Stimulated activated effector memory CD8-positive, alpha-beta T cell treated with anti-CD3 and anti-CD28 coated beads, Interleukin-12 subunit alpha, Interleukin-12 subunit beta, amount 100 ng/mL, for 72 hours (primary cell): ENCODE measurements at regions not wholly inside any gene's neighbourhood (a gene's known extent, or its start where the extent isn't known, plus 50 kb on each side); places are given as distances from the start of the nearest gene placed in this dataset.

Experiments used
- ATAC-seq: fragments of 150-1000 bp; cut with Tn5 transposase; 2 replicates; pipeline ENCODE4 v1.10.0; 2021
- DNase-seq, 2 donors: peaks; one replicate each; pipeline ENCODE4 v3.0.0; 2021 to 2022; ENCODE audit warnings: low spot score in 2 of 2
- H3K27ac Mint-ChIP-seq: one replicate; pipeline ENCODE4 v1.8.0; 2022; ENCODE audit warnings: mild to moderate bottlenecking, mixed read lengths
- H3K36me3 Mint-ChIP-seq: one replicate; pipeline ENCODE4 v1.8.0; 2022; ENCODE audit warnings: mild to moderate bottlenecking, mixed read lengths
- H3K4me1 Mint-ChIP-seq: one replicate; pipeline ENCODE4 v1.8.0; 2022; ENCODE audit warnings: mixed read lengths
- H3K4me3 Mint-ChIP-seq: one replicate; pipeline ENCODE4 v1.8.0; 2022; ENCODE audit warnings: mild to moderate bottlenecking, mixed read lengths
- H3K9me3 Mint-ChIP-seq: one replicate; pipeline ENCODE4 v1.8.0; 2022; ENCODE audit warnings: mixed read lengths

DNA sequence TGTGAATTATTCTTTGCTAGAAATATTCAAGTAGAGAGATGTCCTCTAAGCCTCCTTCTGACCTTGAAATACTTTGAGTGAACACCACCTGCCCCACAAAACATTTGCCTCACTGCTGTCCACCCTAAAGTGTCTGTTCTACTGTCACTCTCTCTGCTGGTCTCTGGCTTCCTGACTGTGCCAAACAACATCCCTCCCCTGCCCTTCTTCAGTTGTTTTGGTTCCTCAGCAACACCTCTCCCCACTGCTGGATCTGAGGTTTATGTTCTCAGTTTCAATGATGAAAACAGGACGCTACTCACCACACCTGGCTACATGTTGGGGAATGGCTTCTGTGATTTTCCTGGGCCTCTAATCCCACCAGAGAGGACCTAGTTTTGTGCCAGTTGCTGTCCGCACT is 456.9 kb downstream of the BCOR start:
- no peaks in the 10 kb centered on the region for H3K36me3 Mint-ChIP-seq
- no peaks in the 10 kb centered on the region for H3K9me3 Mint-ChIP-seq
- H3K4me3 Mint-ChIP-seq, result no peak overlapping the region
- DNase-seq (no peak), ATAC-seq (no peak)
- H3K4me1 Mint-ChIP-seq, result no peaks in the 10 kb centered on the region
- no peak overlapping the region for H3K27ac Mint-ChIP-seq

DNA sequence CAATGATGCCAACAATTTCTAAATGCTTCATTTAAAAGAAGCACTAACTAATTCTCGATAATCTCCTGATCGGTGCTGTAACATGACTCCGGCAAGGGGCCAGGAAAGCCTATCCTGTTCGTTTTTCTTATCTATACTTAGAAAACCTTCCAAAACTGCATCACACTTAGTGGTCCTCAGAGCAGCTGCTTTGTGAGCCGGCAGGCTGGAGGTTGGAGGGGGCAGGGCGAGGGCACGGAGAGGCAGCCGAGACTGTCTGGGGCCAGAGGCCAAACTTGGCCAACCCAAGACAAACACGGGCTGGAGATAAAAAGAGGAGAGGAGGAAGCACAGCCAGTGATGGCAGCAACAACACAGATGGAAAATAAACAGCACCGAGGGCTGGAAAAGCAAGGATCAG is 455.7 kb downstream of the BCOR start:
- no peaks in the 10 kb centered on the region for H3K4me1 Mint-ChIP-seq
- no peak for ATAC-seq
- no peaks in the 10 kb centered on the region for H3K9me3 Mint-ChIP-seq
- no peaks in the 10 kb centered on the region for H3K36me3 Mint-ChIP-seq
- H3K4me3 Mint-ChIP-seq, result no peak overlapping the region
- no peak for DNase-seq
- H3K27ac Mint-ChIP-seq, result no peak overlapping the region

DNA sequence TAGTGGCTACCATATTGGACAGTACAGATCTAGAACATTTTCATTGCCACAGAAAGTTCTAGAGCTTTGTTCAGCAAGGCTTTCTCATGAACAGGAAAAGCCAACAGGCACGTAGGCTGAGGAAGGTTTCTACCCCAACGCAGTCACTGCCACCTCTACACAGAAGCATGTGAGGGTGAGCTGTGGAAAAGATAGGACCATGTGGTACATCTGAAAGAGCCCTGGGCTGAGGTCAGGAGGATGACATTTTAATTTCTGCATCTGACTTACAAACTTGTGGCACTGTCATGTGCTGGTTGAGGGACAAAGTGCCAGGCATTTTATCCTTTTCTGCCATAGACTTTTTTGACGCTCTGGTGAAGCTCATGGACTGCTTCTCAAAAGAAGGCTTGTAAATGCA is 454.2 kb downstream of the BCOR start:
- Mint-ChIP-seq H3K4me3 (no peak overlapping the region), H3K4me1 (no peaks in the 10 kb centered on the region), H3K36me3 (no peaks in the 10 kb centered on the region), H3K27ac (no peak overlapping the region), H3K9me3 (no peaks in the 10 kb centered on the region)
- DNase-seq (no peak), ATAC-seq (peak; percentile 66)

DNA sequence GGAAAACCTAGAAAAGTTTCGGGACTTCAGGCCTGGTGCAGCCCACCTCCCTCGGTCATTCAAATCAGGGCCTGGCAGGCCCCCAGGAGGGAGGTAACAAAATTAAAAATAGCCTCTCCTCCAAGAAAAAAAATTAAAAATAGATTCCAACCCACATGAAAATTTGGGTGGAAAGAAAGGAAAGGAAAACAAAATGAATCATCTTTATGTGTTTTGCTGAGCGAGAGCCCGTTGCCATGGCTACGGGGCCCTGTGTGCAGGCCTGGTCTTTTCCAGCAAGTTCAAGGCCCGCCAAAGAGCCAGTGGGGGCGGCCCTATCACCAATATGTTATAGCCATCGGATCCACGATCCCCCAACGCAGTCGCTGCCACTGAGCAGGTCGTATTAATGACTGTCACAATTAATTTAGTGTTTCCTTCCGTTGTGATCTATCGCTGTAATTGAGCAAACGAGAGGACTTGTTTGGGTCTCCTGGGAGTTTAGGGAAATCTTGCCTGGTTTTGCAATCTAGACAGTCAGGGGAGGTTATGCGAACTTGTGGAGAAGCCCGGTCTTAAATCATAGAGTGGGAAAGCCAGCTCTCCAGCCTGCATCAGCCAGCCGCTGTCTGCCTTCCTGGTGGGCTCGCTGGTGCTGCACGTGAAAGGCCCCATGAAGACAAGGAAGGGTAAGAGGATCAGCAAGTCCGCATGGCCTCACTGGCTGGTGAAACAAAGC is 452.4 kb downstream of the BCOR start:
- Mint-ChIP-seq H3K4me3 (no peak overlapping the region), H3K4me1 (no peaks in the 10 kb centered on the region), H3K36me3 (no peaks in the 10 kb centered on the region), H3K9me3 (no peaks in the 10 kb centered on the region), H3K27ac (peak overlapping the region; percentile 20)
- ATAC-seq (no peak), DNase-seq (no peak)

DNA sequence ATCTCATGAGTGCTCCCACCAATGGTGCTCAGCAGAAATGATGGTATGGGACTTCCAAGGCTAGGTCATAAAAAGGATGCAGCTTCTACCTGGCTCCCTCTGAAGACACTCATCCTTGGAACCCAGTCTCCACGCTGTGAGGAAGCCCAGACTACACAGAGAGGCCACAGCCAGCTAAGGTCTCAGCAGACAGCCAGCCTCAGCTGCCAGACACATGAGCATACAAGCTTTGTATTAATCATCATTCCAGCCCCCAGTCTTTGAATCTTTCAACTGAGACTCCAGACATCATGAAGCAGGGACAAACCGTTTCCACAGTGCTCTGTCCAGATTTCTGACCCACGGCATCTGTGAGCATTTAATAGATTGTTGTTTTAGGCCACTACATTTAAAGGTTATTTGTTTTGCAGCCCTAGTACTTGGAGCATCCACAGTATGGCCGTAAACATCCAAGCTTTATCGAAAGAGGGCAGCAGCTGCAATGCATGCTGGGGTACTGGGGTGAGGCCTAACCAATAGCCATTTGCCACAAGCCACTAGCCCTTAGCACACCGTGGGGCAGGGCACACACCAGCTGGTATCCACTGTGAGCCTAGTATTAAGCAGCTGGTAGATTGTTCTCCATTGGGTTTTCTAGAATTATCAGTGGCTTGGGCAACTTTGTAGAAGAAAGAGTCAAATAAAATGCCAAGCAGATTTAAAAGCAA is 449.1 kb downstream of the BCOR start:
- no peak overlapping the region for H3K27ac Mint-ChIP-seq
- H3K9me3 Mint-ChIP-seq, result no peaks in the 10 kb centered on the region
- no peak overlapping the region for H3K4me3 Mint-ChIP-seq
- H3K36me3 Mint-ChIP-seq, result no peaks in the 10 kb centered on the region
- no peak for DNase-seq
- no peak for ATAC-seq
- H3K4me1 Mint-ChIP-seq, result no peaks in the 10 kb centered on the region

DNA sequence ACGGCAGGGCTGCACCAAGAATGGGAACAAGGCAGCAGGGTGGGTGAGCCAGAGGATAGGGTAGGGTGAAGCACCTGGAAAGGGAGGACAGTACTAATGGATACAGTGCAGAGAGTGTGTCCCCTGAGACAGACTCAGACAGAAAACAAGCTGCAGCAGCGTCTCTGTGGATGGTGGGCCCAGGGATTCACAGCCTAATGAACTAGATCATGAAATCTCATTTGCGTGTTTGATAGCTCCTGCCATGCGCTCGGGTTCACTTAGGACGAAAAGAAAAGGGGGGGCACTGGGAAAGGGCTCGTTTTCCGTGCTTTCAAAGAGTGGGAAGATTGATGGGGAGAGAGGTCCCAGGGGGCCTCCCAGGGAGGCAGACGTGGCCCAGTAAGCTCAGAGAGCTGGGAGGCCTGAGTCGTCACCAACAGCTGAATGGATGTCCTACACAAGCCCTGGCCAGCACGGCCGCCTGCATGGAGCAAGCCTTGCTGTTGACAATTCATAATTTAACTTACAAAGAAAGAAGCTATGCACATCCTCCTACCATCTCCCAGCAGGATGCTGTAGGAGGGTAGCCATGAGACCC is 446.9 kb downstream of the BCOR start:
- no peak for DNase-seq
- no peak overlapping the region for H3K27ac Mint-ChIP-seq
- no peaks in the 10 kb centered on the region for H3K36me3 Mint-ChIP-seq
- no peaks in the 10 kb centered on the region for H3K9me3 Mint-ChIP-seq
- ATAC-seq, result no peak
- H3K4me1 Mint-ChIP-seq, result no peaks in the 10 kb centered on the region
- no peak overlapping the region for H3K4me3 Mint-ChIP-seq

DNA sequence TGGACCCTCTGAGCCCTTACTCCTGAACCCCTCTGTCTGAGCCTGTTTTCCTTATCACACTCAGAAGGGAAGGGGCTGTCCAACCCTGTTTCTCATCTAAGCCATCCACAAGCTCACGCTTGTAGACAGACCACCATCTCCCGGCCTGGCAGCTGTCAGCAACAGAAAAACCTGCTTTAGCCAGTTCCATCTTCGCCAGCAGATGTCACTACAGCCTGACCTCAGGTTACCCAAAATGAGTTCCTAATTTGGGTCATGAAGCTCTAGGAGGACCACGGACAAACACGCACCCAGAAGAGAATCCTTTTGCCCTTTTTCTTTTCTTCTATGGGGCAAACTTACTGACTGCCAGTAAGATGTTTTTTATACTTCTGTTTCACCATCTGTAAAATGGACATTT is 445.4 kb downstream of the BCOR start:
- H3K4me1 Mint-ChIP-seq, result no peaks in the 10 kb centered on the region
- no peak for ATAC-seq
- H3K4me3 Mint-ChIP-seq, result no peak overlapping the region
- H3K9me3 Mint-ChIP-seq, result no peaks in the 10 kb centered on the region
- H3K27ac Mint-ChIP-seq, result no peak overlapping the region
- H3K36me3 Mint-ChIP-seq, result no peaks in the 10 kb centered on the region
- peak in 1 of 2 donors; percentile 46 for DNase-seq

DNA sequence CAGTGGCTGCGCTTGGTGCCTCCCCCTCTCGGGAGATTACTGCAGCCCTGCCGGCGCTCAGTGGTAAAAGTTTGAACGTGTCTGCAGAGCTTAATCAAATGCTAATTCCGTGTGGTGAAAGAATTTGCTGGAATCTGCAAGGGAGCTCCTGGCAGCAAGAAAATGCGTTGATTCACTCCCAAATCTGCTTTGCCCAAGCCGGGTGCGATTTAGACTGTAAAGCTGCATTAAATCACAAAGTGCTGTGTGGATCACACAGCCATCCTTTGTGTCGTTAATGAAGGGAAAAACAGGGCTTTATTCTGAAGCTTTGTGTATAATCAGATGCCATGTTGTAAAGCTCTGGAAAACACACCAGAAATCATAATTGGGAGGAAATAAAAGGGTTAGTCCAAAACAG is 444.1 kb downstream of the BCOR start:
- ATAC-seq (no peak), DNase-seq (no peak)
- Mint-ChIP-seq H3K4me1 (no peaks in the 10 kb centered on the region), H3K4me3 (no peak overlapping the region), H3K27ac (no peak overlapping the region), H3K9me3 (no peaks in the 10 kb centered on the region), H3K36me3 (no peaks in the 10 kb centered on the region)

DNA sequence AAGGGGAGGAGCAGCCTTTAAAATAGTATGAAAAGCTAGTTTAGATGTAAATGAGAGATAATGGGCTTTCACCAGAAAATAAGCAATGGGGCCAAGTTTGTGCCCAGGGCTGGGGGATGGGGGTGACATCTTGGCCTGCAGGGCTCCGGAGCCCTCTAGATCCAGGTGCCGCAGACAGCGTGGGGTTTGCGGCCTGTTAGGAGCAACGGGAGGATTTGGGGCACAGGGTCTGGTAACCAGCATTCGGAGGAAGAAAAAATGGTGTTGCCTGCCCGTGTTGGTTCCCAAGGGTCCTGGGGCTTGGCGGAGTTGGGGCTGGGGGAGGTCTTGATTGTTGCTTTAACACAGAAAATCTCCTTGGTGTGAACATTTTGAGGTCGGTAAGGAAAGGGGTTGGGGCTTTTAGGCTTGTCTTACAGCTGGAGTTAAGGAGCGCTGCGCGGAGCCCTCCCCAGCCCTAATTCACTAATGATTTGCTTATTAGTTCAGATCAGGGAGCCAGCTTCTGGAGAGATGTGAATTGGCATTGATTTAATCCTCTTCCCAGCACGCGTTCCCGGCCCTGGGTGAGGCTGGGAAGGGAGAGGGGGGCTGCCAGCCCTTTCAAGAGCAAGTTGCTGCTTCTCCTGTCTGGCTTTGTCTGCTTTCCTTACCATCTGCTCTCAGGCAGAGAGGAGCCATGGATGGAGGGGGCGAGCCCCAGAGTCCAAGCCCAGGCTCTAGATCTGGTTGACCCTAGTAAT is 443.4 kb downstream of the BCOR start:
- Mint-ChIP-seq H3K36me3 (no peaks in the 10 kb centered on the region), H3K4me1 (no peaks in the 10 kb centered on the region), H3K9me3 (no peaks in the 10 kb centered on the region), H3K4me3 (no peak overlapping the region), H3K27ac (no peak overlapping the region)
- DNase-seq (no peak), ATAC-seq (no peak)

DNA sequence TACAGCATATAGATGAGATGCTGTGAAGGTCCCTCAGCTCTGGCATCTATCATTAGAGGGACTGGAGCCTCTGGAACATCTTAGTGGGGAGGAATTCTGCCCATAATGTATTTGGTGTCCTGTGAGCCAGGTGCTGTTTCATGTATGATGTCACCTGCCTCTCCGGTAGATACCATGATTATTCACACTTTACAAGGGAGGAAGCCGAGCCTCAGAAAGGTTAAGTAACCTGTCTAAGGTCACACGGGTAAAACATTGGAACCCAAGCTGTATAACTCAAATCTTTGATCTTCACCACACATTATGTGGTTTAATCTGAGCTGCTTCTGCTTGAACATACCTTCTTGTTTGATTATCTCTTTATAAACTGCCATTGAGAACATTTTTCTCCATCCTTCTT is 442.8 kb downstream of the BCOR start:
- H3K9me3 Mint-ChIP-seq, result no peaks in the 10 kb centered on the region
- no peaks in the 10 kb centered on the region for H3K4me1 Mint-ChIP-seq
- DNase-seq, result no peak
- no peak for ATAC-seq
- no peaks in the 10 kb centered on the region for H3K36me3 Mint-ChIP-seq
- H3K4me3 Mint-ChIP-seq, result no peak overlapping the region
- H3K27ac Mint-ChIP-seq, result no peak overlapping the region

DNA sequence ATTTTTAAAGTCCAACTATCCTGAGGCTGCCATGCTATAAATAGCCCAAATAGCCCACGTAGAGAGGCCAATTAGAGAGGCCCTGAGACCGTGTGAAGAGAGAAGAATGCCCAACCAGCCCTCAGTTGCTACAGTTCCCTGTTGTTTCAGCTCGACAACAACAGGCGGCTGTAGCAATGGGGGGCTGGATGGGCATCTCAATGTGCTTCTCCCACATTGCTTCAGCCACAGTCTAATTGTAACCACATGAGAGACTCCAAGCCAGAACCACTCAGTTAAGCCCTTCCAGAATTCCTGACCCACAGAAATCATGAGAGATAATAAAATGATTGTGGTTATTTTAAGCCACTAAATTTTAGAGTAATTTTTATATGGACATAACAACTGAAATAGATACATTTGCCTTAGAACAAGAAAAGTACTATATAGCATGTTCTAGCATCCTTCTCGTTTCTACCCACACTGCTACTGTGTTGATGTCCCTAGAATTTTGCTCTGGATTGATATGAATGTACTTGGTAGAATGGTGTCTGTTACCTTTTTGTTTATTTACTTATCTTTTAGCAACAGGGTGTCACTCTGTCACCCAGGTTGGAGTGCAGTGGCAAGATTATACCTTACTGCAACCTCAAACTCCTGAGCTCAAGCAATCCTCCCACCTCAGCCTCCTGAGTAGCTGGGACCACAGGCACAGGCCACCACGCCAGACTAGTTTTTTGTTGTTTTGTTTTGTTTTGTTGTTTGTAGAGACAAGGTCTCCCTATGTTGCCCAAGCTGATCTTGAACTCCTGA is 436.4 kb downstream of the BCOR start:
- Mint-ChIP-seq H3K9me3 (no peaks in the 10 kb centered on the region), H3K4me1 (no peaks in the 10 kb centered on the region), H3K4me3 (no peak overlapping the region), H3K27ac (no peak overlapping the region), H3K36me3 (no peaks in the 10 kb centered on the region)
- ATAC-seq (no peak), DNase-seq (no peak)

DNA sequence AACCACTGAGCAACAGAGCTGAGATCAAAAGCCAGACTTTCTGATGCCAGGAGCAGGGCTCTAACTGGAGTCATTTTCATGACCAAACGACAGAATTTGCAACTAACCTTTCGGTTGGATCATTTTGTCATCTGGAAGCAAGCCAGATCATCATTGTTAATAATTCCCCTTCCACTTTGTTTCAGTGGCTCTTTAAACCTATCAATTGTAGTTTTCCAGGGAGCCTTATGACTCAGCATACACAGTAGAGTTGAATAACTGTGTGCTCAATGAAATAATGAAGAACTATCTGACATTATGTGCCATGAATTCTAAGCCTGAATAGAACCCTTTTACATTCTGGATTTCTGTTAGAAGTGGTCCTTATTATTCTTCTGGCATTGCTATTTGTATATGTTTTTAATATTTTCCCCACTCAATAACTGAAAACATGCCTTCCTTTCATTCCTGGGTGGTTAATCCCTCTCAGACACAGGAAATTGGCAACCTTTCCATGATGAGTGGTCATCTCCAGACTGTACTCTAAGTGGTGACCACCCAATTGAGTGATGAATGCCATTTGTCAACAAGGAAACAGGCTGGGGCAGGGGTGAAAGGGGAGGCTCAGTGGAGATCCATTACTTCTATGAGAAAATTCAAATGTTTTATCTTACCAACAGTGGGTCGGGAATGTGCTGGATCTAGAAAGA is 431.8 kb downstream of the BCOR start:
- Mint-ChIP-seq H3K36me3 (no peaks in the 10 kb centered on the region), H3K9me3 (no peaks in the 10 kb centered on the region), H3K4me3 (no peak overlapping the region), H3K4me1 (no peaks in the 10 kb centered on the region), H3K27ac (no peak overlapping the region)
- DNase-seq, result no peak
- no peak for ATAC-seq

DNA sequence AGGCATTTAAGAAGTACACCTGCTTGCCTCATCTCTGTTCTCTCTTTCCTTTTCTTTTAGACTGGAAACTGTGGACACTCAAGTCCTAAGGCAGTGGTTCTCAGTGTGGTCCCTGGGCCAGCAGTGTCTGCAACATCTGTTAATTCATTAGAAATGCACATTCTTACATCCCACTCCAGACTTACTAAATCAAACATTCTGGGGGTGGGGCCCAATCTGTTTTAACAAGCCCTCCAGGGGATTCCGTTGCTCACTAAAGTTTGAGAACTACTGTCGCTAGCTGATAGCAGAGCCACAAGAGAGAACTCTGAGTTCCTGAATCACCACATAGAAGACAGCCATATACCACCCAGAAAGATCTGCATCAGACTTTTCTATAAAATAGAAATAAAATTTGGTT is 430.6 kb downstream of the BCOR start:
- ATAC-seq, result no peak
- H3K4me1 Mint-ChIP-seq, result no peaks in the 10 kb centered on the region
- H3K27ac Mint-ChIP-seq, result no peak overlapping the region
- no peak overlapping the region for H3K4me3 Mint-ChIP-seq
- no peak for DNase-seq
- H3K9me3 Mint-ChIP-seq, result no peaks in the 10 kb centered on the region
- no peaks in the 10 kb centered on the region for H3K36me3 Mint-ChIP-seq

DNA sequence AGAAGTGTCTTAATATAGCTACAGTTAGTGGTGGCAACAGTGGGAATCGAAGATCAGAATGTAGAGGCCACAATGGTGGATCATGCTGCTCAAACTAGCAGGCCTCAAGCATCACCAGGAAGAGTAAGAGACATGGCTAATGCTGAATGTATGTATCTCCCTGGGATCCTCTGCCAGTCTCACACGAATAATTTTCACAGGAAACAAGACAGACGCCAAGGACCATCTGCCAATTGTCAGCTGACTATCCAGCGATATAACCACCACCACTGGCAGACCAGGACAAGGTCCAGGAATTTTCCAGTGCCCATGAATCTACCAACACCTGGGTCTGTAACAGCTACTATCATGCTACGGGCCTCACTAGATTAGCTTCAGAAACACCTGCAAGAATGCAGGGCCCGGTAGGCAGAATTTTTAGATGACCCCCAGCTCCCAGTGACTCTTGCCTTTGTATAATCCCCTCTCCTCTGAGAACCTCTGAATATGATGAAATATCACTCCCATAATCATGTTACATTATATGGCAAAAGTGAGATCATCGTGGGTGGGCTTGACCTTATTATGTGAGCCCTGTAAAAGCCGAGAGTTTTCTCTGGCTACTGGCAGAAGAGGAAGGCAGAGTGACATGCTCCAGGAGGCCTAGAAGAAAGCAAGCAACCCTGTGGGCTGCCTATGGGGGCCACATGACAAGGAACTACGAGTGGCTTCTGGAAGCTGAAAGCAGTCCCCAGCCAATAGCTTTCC is 429.8 kb downstream of the BCOR start:
- ATAC-seq (no peak), DNase-seq (no peak)
- no peaks in the 10 kb centered on the region for H3K9me3 Mint-ChIP-seq
- H3K4me1 Mint-ChIP-seq, result no peaks in the 10 kb centered on the region
- H3K4me3 Mint-ChIP-seq, result no peak overlapping the region
- no peaks in the 10 kb centered on the region for H3K36me3 Mint-ChIP-seq
- no peak overlapping the region for H3K27ac Mint-ChIP-seq
